COLO668 (cell line): ENCODE measurements at regions not wholly inside any gene's neighbourhood (a gene's known extent, or its start where the extent isn't known, plus 50 kb on each side); places are given as distances from the start of the nearest gene placed in this dataset.
"Not testable (repeated sequence)": the region's sequence is repeated elsewhere in the genome, so short reads cannot be mapped to it uniquely, and the experiment has no call there.

Experiments used
- DNase-seq: peaks from one replicate; lab custom pipeline; 2025; ENCODE audit not compliant: unreplicated experiment; lab: John Stamatoyannopoulos, UW

DNA sequence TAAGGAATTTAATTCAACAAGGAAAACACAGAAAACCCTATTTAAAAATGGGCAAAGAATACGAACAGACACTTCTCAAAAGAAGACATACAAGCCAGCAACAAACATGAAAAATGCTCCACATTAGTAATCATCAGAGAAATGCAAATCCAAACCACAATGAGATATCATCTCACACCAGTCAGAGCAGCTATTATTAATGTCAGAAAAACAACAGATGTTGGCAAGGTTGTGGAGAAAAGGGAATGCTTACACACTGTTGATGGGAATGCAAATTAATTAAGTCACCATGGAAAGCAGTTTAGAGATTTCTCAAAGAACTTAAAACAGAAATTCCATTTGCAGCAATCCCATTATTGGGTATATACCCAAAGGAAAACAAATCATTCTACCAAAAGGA, 55.2 kb downstream of the GCC1 start:
- DNase-seq = no peak

DNA sequence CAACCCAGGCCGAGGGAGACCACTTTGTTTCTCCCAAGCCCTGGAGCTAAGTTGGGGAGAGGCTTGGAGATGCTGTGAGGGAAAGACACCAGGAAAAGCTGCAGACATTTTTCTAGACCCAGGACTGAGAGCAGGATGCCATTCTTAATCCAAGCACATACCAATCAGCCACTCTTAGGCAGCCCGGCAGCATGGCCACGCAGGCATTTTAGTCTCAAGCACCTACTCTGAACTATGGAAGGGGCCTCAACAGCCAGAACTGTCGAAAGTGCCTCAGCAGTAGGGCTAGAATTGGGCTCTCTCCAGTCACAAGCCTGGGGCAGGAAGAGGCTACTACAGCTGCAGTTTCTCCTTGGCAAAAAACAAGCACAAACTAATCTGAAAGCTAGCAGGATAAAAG, 57.8 kb downstream of the GCC1 start:
- no peak for DNase-seq

DNA sequence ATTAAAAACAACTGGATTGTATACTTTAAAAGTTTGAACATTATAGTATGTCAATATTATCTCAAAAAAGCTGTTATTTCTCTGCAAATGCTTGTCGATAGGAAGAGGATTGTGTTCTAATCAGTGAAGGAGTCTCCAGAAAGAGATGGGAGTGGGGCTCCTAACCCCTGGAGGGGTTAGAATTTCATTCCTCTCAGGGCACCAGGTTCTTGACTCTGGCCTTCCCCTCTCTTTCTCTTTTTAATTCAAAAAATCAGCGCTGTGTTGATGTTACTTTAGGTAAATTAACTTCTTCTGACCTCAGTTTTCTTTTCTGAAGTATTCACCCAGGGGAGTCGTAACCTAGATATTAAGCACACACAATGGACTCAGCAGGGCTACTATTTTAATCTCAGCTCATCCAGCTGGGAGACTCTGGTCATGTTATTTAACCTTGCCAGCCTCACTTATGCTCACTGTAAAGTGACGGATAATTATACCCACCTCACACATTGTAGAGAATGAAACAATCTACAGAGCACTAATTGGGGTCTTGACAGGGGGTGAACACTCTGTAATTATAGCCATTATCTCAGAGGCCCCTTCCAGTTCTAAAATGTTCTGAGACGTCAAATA, 59.4 kb downstream of the GCC1 start:
- no peak for DNase-seq

DNA sequence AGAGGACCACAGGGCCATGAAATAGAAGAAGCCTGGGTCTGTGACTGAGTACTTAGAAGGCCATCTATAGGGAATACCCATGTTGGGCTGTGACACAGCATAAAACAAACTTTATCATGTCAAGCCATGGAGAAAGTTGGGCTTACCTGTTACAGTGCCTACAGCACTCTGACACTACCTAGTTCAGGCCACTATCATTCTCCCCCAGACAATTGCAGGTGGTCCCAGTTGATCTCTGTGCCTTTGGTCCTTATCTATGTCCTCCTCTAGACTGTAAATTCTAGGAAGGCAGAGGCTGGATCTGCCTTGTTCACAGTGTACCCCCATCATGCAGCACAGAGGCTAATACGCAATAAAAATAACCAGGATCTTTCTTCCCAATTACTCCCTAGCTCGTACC, 69.1 kb downstream of the GCC1 start:
- DNase-seq = no peak

DNA sequence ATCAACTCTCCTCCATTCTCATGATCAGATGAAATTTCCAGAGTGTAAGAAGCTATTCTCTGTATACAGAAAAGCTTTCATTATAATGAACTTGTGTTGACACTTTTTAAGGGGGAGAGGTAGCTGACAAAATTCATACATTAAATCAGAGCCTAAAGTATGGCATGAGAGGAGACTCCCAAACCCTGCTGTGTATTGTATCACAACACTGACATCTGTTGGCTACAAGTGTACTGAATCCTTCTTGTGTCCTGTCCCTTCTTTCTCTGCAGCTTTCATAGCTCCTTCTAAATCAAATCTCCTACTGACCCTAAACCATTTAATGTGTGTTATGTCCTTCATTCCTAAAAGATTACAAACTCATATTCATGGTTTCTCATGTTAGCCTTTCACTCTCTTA, 70.9 kb downstream of the GCC1 start:
- no peak for DNase-seq

DNA sequence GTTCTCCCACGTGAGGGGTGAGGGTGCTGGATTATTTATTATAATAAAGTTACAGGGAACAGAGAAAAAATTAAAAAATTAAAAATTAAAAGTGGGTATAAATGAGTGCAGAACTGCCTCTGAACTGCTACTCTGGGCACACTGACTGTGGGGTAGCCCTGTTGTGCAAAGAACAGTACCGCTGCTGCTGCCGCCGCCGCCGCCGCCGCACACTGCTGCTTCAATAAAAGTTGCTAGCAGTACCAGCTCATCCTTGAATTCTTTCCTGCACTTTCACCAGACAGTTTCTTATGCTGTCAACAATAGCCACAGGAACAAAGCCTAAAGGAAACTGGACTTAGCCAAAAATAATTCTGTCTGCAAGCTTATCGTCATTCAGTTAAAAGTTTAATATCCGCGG, 72.1 kb downstream of the GCC1 start:
- DNase-seq = no peak

DNA sequence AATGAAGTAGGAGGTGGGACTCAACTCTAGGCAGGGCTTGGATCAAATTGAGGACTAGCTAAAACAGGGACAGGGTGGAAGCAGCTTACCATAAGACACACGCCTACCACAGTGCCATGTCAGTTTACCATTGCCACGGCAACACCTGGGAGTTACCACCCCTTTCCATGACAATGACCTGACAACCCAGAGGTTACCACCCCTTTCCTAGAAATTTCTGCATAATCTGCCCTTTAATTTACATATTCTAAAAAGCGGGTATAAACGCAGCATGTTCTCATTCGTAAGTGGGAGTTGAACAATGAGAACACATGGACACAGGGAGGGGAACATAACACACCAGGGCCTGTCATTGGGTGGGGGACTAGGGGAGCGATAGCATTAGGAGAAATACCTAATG, 72.7 kb downstream of the GCC1 start:
- DNase-seq = no peak

DNA sequence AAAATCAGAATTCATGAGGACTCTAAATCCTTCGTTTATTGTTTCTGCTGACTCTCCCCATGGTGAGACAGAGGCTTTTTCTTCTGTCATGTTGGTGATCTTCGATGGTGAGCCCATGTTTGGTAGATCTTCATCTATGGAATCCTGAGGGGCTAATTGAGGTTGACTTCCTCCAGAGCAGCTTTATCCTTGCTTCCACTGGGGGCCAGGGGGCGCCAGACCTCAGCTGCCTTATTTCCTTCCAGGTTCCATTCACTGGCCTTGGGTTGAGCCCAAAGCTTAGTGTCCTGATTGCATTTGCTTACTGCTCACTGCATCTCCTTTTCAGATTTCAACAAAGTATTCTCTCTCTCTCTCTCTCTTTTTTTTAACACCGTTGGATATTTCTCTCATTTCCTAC, 80.7 kb downstream of the GCC1 start:
- DNase-seq = peak; percentile 22

DNA sequence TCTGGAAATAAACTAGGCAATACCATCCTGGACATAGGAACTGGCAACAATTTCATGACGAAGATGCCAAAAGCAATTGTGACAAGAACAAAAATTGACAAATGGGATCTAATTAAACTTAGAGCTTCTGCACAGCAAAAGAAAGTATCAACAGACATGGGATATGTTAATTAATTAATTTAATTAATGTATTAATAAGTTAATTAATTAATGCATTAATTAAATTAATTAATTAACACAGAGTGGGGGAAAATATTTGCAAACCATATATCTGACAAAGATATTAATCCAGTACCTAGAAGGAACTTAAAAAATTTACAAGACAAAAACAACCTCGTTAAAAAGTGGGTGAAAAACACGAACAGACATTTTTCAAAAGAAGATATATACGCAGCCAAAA, 83.6 kb downstream of the GCC1 start:
- DNase-seq = no peak

DNA sequence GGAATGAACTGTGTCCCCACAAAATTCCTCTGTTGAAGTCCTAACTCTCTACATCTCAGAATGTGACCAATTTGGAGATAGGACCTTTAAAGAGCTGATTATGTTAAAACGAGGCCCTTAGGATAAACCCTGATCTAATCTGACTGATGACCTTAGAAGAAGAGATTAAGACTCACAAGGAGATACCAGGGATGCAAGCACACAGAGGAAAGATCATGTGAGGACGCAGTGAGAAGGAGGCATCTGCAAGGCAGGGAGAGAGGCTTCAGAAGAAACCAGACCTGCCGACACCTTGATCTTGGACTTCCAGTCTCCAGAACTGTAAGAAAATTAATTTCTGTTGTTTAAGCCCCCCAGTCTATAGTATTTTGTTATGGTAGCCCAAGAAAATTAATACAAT, 94.9 kb upstream of the ZNF800 start:
- no peak for DNase-seq

DNA sequence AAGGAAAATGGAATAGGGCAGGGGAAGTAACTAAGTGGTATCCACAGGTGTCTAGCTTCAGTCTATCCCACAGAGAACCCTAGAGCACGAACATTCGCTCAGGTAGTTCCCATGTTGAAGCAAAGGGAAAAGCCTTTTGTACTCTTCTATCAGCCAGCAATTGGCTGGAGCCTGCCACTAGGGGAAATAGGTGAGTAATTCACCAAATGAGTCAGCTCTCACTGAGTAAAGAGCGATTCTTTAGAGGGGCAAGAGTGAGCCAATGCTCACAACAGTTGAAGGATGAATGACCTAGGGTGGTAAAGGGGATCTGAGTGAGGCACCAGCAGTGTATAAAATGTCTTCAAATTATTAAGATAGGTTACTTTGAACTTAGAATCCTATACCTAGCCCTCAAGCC, 94.1 kb upstream of the ZNF800 start:
- no peak for DNase-seq

DNA sequence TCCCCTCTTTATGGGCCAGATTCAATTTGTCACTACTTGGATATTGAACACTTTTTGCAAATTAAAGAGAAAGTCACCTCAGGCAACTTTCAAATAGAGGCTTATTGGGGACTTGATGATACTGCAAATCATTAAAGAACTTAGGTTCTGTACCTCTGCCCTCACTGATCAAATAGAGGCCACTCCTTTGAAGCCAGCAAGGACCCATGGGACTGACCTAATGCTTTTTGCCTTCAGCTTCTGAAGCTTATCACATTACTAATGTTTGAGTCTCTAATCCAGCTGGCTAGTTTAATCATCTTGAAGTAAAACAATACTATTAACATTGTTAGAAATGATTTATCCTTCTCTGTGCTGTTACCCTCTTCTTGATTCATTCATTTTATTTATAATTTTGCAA, 93.0 kb upstream of the ZNF800 start:
- no peak for DNase-seq

DNA sequence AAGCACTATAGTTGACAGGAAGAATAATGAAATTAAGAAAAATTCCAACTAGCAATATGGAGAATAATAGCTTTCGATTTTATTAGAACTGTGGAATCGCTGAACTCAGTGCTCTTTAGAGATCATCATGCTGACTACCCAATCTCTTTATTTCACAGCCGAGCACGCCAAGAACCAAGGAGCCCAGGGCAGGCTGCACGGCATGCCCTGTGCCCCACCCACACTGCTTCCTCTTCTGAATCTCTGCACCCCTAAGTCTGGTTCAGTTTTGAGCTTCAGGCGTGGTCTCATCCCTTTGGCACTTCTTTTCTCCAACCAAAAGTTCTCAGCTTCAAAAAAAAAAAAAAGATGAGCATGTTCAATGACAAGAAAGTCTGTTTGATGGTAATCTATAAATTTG, 92.4 kb upstream of the ZNF800 start:
- DNase-seq = no peak

DNA sequence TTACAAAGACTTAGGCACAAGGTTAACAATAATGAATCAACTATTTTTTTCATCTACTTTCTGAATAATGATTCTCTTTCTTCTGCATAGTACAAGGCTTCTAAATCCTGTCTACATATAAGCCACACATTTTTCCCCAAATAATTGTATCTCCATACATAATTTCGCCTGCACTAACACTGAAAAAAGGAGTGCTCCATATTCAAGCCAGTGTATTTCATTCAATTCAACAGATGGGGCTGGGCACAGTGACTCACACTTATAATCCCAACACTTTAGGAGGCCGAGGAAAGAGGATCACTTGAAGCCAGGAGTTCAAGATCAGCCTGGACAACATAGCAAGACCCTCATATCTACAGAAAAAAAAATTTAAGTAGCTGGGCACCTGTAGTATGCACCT, 86.0 kb upstream of the ZNF800 start:
- no peak for DNase-seq

DNA sequence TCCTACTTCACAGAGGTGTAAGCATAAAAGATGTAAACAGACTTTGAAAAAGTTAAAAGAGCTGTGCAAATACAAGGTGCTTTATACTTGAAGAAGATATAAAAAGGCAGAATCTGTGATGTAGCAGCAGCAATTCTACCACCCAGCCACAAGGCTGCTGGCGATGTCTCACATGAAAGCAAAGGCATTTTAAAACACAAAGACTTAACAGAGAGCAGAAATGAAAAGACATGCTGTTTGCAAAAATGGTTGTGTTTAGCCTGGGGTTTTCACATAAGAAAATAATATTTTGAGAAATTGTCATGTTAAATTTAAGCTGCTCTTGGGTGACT, 85.5 kb upstream of the ZNF800 start:
- no peak for DNase-seq

DNA sequence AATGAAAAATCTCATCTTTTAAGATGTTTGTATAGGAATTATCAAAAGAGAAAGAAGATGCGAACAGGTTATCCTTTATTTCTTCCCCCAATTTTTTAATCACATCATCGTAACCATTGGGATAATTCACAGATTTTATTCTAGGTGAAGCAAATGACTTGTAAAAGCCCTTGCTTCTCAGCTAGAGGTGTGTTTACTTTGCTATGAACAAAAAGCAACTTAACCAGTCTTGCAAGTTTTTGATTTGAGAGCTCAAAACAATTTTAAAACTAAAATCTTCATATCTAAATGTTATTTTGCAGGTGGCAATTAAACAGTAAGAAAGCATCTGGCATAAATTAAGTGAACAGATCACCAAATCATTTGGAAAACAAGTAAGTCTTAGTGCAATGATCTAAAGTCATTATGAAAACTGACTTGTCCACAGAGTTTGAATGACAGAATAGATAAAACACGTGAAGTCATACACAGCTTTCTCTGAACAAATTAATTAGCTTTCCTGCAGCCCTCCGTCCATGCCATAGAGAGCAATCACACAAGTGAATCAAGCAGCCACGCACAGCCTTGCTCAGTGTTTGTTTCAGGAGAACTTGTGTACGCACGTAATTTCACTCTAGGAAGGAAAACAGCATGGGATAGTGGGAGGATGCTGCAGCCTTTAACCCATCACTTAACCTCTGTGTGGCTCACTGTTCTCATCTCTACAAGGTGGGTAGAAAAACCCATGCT, 85.0 kb upstream of the ZNF800 start:
- no peak for DNase-seq

DNA sequence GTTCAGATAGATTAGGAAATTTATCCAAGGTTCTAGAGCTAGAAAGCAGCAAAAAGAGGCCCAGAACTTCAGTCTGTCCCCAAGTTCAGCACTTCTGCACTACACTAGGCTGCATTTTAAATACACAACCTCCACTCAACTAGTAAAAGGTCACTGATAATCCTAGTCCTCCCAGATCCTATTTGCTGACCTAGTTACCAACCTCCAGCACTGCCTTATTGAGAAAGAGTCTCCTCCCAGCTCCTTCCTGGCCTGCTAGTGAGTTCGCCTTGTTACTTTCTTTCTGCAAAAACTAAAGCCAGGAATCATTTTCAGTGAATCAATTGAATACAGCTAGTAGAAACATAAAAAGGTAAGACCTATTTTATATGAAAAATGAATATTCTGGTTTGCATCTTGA, 84.1 kb upstream of the ZNF800 start:
- no peak for DNase-seq

DNA sequence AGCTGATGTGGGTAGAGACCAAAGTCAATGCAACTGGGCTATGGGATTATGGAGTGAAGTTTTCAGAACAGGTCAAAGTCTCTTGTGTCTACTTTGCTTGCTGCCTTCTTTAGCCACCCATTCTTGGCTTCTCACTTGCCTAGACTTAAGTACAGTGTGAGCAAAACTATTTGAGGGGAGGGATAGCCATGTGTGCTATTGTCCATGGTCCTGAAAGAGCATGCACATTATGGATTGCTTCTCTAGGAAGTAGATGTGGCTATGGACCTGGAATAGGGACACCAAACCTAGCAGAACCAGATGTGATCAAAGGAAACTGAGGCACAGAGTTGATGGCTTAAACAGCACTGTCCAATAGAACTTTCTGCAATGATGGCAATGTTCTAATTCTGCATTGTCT, 81.9 kb upstream of the ZNF800 start:
- DNase-seq = no peak

DNA sequence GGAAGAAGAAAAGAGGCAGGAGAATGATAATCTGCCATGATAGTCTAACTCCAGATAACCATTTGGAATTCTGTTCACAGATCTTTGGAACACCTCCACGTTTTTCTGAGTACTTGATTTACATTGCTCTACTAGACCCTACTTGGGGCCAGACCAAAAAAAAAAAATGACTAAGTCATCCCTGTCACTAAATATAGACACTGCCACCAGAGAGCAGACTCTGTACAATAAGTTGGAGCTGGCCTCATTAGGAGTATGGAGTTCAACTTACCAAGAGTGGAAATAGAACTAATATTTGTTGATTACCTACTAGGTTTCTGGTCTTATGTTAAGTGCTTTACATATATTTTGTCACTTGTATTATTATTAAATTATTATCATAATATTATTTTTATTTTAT, 80.9 kb upstream of the ZNF800 start:
- DNase-seq = no peak

DNA sequence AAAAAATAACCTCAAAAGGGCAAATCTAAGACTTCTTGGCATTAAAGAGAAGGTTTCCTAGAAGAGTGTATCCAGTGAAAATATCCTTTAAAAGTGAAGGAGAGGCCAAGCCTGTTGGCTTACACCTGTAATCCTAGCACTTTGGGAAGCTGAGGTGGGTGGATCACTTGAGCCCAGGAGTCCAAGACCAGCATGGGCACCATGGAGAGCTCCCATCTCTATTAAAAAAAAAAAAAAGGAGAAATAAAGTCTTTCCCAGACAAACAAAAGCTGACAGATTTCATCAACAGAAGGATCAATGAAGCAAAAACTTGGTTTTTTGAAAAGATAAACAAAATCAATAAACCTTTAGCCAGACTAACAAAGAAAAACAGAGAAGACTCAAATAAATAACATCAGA, 67.6 kb upstream of the ZNF800 start:
- DNase-seq = no peak

DNA sequence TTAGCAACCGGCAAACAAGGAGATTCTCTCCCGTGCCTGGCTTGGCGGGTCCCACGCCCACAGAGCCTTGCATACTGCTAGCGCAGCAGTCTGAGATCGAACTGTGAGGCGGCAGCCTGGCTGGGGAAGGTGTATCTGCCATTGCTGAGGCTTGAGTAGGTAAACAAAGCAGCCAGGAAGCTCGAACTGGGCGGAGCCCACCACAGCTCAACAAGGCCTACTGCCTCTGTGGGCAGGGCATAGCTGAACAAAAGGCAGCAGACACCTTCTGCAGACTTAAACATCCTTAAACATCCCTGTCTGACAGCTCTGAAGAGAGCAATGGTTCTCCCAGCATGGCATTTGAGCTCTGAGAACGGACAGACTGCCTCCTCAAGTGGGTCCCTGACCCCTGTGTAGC, 58.8 kb upstream of the ZNF800 start:
- not testable (repeated sequence) for DNase-seq

DNA sequence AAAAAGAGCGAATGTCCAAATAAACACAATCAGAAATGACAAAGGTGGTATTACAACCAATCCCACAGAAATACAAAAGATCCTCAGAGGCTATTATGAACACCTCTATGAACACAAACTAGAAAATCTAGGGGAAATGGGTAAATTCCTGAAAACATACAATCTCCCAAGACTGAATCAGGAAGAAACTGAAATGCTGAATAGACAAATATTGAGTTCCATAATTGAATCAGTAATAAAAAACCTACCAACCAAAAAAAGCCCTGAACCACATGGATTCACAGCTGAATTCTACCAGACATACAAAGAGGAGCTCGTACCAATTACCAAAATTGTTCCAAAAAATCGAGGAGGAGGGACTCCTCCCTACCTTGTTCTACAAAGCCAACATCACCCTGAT, 56.1 kb upstream of the ZNF800 start:
- no peak for DNase-seq

DNA sequence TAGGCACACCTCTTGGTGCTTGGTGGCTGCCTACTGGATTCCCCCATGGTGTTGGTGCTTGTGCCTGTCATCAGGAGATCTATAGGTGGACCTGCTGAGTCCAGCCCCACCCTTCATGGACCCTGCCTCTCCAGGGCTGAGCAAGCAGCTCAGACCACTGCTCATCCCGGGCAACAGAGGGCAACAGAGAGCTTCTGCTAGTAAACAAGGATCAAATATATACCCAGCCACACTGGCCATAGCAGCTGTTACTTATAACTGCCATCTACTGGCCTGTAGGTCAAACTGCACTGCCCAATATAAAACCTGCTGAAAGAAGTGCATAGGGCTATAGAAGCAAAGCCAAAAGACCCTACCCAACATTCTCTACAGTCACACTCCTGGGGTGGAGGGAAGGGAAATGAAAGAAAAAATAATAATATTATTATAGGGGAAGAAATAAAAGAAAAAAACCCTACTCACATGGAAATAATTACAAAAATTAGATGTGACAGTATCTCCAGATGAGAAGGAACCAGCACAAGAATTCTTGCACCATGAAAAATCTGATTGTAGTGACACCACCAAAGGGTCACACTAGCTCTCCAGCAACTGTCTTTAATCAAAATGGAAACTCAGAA, 54.9 kb upstream of the ZNF800 start:
- no peak for DNase-seq
